Uterus (tissue), 3 donors: ENCODE measurements at regions not wholly inside any gene's neighbourhood (a gene's known extent, or its start where the extent isn't known, plus 50 kb on each side); places are given as distances from the start of the nearest gene placed in this dataset.

Source experiments
- DNase-seq, 2 donors: peaks; one replicate each; pipeline ENCODE4 v3.0.0-alpha.2; 2019 to 2020
- H3K27ac ChIP-seq, 2 donors: fragments of 200-600 bp; sonication (generic); 1 replicate in 1 of 2; 2 replicates in 1 of 2; pipeline ENCODE4 v1.5.1; 2016 to 2018
- H3K27me3 ChIP-seq, 2 donors: fragments of 200-600 bp; sonication (generic); one replicate each; pipeline ENCODE4 v1.5.1; 2018 to 2019; ENCODE audit warnings: control low read depth in 1 of 2
- H3K36me3 ChIP-seq, 2 donors: fragments of 200-600 bp; sonication (generic); one replicate each; pipeline ENCODE4 v1.5.1; 2019; ENCODE audit warnings: control low read depth in 1 of 2
- H3K4me1 ChIP-seq, 2 donors: fragments of 200-600 bp; sonication (generic); one replicate each; pipeline ENCODE4 v1.5.1; 2018 to 2019; ENCODE audit warnings: control low read depth in 1 of 2
- H3K4me3 ChIP-seq, 2 donors: fragments of 200-600 bp; sonication (generic); 1 replicate in 1 of 2; 2 replicates in 1 of 2; pipeline ENCODE4 v1.5.1; 2018 to 2019; ENCODE audit warnings: mild to moderate bottlenecking in 1 of 2
- H3K9me3 ChIP-seq, 2 donors: fragments of 200-600 bp; sonication (generic); one replicate each; pipeline ENCODE4 v1.5.1; 2019; ENCODE audit warnings: control low read depth in 1 of 2
- CTCF ChIP-seq, 4 experiments: fragments of 200-600 bp in 2 of 4; fragments of 450-650 bp in 2 of 4; sonication (generic) in 2 of 4; IDR thresholded peaks; one replicate each; pipeline ENCODE4 v1.5.1; 2016 to 2019; ENCODE audit warnings: antibody characterized with exemption in 4 of 4, mild to moderate bottlenecking in 2 of 4, moderate library complexity in 1 of 4
- POLR2A ChIP-seq, 2 donors: fragments of 450-650 bp; IDR thresholded peaks; one replicate each; pipeline ENCODE4 v1.6.1; 2016; ENCODE audit warnings: antibody characterized with exemption in 2 of 2, mild to moderate bottlenecking in 1 of 2, moderate library complexity in 1 of 2
- intact Hi-C: fragments of 100-400 bp; cut with DNase I; formaldehyde crosslinking; loops from one replicate; pipeline ENCODE4 v1.15.1; 2023; ENCODE audit warnings: low total_unique reads
- donor health status: DM: yes; HTN: yes; CAD: no.

GRCh38 chr12:11954181-11954580 is 116.6 kb upstream of the BCL2L14 start:
- no peak overlapping the region for H3K27ac ChIP-seq
- no peaks in the 10 kb centered on the region for H3K36me3 ChIP-seq
- H3K4me3 ChIP-seq, result no peak overlapping the region
- no peak for TF ChIP-seq CTCF (IDR thresholded peaks at IDR 0.05)
- no peak for TF ChIP-seq POLR2A (IDR thresholded peaks at IDR 0.05)
- H3K9me3 ChIP-seq, result no peaks in the 10 kb centered on the region
- H3K4me1 ChIP-seq, result no peaks in the 10 kb centered on the region
- intact Hi-C loops, result no loop called here
- no peak for DNase-seq
- H3K27me3 ChIP-seq, result no peaks in the 10 kb centered on the region

- no peaks in the 10 kb centered on the region for H3K9me3 ChIP-seq
- no peaks in the 10 kb centered on the region for H3K36me3 ChIP-seq
- H3K27ac ChIP-seq, result no peak overlapping the region
- H3K4me1 ChIP-seq, result no peaks in the 10 kb centered on the region
- intact Hi-C loops, result no loop called here
- H3K27me3 ChIP-seq, result no peaks in the 10 kb centered on the region
- no peak overlapping the region for H3K4me3 ChIP-seq
- TF ChIP-seq POLR2A (IDR thresholded peaks at IDR 0.05), result no peak
- no peak for TF ChIP-seq CTCF (IDR thresholded peaks at IDR 0.05)
- no peak for DNase-seq
These were observed 112.3 kb upstream of the BCL2L14 start for GRCh38 chr12:11958221-11959091.

GRCh38 chr12:11959117-11959823 is 111.5 kb upstream of the BCL2L14 start:
- no peak for TF ChIP-seq POLR2A (IDR thresholded peaks at IDR 0.05)
- TF ChIP-seq CTCF (IDR thresholded peaks at IDR 0.05), result no peak
- Histone ChIP-seq H3K9me3 (no peaks in the 10 kb centered on the region), H3K36me3 (no peaks in the 10 kb centered on the region), H3K4me3 (no peak overlapping the region), H3K27ac (no peak overlapping the region), H3K27me3 (no peaks in the 10 kb centered on the region), H3K4me1 (no peaks in the 10 kb centered on the region)
- DNase-seq, result no peak
- intact Hi-C loops, result no loop called here

GRCh38 chr12:11960646-11961045 is 110.1 kb upstream of the BCL2L14 start:
- H3K4me3 ChIP-seq, result no peak overlapping the region
- intact Hi-C loops, result no loop called here
- H3K4me1 ChIP-seq, result no peaks in the 10 kb centered on the region
- no peaks in the 10 kb centered on the region for H3K27me3 ChIP-seq
- H3K36me3 ChIP-seq, result no peaks in the 10 kb centered on the region
- DNase-seq, result no peak
- no peak overlapping the region for H3K27ac ChIP-seq
- no peaks in the 10 kb centered on the region for H3K9me3 ChIP-seq
- TF ChIP-seq CTCF (IDR thresholded peaks at IDR 0.05) (no peak), POLR2A (IDR thresholded peaks at IDR 0.05) (no peak)

- Histone ChIP-seq H3K4me1 (no peaks in the 10 kb centered on the region), H3K9me3 (no peaks in the 10 kb centered on the region), H3K27me3 (no peaks in the 10 kb centered on the region), H3K36me3 (no peaks in the 10 kb centered on the region), H3K4me3 (no peak overlapping the region), H3K27ac (no peak overlapping the region)
- intact Hi-C loops, result no loop called here
- no peak for DNase-seq
- no peak for TF ChIP-seq CTCF (IDR thresholded peaks at IDR 0.05)
- no peak for TF ChIP-seq POLR2A (IDR thresholded peaks at IDR 0.05)
These were observed 109.1 kb upstream of the BCL2L14 start for GRCh38 chr12:11961686-11962085.
